ENCODE measurements at regions not wholly inside any gene's neighbourhood (a gene's known extent, or its start where the extent isn't known, plus 50 kb on each side); places are given as distances from the start of the nearest gene placed in this dataset.
"Not testable (repeated sequence)": the region's sequence is repeated elsewhere in the genome, so short reads cannot be mapped to it uniquely, and the experiment has no call there.

GRCh38 chr3:163468531-163469335, 1609.6 kb downstream of the SI start:
- no peak for DNase-seq (ENCODE audit: low spot score)

DNA sequence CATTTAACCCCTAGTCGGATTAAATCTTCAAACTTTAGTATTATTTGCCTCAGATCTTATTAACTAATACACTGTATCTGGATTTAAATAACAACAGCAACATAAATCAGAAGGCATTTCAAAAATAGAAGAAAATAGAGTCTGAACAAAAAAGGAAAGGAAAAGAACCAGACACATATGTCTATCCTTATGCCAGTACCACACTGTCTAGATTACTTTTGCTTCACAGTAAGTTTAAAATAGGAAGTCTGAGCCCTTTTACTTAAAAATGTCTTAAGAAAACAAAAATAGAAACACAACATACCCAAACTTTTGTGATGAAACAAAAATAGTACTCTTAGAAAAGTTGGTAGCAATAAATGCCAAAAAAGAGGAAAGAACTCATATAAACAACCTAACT, 1615.8 kb downstream of the SI start:
- no peak for DNase-seq (ENCODE audit: low spot score)

- DNase-seq (ENCODE audit: low spot score), result no peak
Observed at GRCh38 chr3:163450698-163451097, 1627.6 kb downstream of the SI start.

DNA sequence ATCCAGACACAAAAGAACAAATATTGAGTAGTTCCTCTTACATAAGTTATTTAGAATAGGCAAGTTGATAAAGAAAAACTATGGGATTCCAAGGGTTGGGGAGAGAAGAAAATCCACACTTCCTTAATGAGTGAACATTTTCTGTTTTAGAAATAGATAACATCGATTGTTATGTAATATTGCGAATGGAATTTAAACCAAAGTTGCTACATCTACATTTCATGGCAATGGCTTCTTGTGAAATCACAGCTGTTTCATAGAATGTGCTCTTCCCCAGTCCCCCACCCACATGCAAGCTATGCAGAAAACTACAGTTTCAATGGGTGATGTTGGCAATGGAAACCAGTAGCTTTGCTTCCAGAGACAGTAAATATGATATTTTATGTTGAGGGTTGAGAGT, 1639.5 kb downstream of the SI start:
- no peak for DNase-seq (ENCODE audit: low spot score)

- no peak for DNase-seq (ENCODE audit: low spot score)
Observed at GRCh38 chr3:163422671-163423070, 1655.6 kb downstream of the SI start.

- no peak for DNase-seq (ENCODE audit: low spot score)
Observed at GRCh38 chr3:163391407-163392181, 1686.7 kb downstream of the SI start.

- DNase-seq (ENCODE audit: low spot score), result no peak
Observed at GRCh38 chr3:163384383-163384782, 1693.9 kb downstream of the SI start.

DNA sequence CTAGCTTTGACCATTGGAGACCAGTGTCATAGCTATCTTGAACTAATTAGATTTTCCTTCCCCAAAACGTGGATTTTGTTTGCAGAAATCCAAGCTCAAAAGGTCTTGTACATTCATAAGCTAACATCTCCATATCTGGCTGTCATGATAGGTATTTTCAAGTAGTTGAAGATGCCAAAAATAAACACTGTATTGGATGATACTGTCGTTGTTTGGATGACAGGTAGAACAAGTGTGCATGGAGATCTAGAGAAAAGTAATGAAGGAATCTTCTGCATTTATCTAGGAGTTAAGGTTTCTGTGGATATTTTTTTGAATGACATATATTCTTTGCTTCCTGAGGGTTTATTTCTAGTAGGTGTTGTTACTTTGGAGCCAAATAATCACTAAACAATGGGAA, 1696.1 kb downstream of the SI start:
- no peak for DNase-seq (ENCODE audit: low spot score)

- DNase-seq (ENCODE audit: low spot score), result no peak
Observed at GRCh38 chr3:163368168-163368567, 1710.1 kb downstream of the SI start.

DNA sequence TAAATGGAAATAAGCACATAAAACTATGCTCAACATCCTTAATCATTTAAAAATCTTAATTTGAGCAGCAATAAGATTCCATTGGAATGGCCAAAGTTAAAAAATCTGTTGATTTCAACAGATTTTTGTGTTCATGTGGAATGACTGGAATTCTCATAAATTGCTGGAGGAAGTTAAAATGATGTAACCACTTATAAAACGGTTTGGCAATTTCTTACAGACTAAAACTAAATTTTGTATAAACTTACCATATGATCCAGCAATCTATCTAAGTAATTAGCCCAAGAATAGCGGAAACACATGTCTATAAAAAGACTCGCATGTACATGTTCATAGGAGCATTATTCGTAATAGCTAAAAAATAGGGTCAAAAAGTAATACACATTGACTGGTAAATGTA, 1713.6 kb downstream of the SI start:
- no peak for DNase-seq (ENCODE audit: low spot score)

- DNase-seq (ENCODE audit: low spot score), result no peak
Observed at GRCh38 chr3:163362151-163362550, 1716.1 kb downstream of the SI start.

- DNase-seq (ENCODE audit: low spot score), result not testable (repeated sequence)
Observed at GRCh38 chr3:163361357-163361878, 1716.9 kb downstream of the SI start.

GRCh38 chr3:163347944-163348343, 1730.4 kb downstream of the SI start:
- no peak for DNase-seq (ENCODE audit: low spot score)

- no peak for DNase-seq (ENCODE audit: low spot score)
Observed at GRCh38 chr3:163335429-163335828, 1742.9 kb downstream of the SI start.

GRCh38 chr3:163328680-163329079, 1749.6 kb downstream of the SI start:
- no peak for DNase-seq (ENCODE audit: low spot score)

DNA sequence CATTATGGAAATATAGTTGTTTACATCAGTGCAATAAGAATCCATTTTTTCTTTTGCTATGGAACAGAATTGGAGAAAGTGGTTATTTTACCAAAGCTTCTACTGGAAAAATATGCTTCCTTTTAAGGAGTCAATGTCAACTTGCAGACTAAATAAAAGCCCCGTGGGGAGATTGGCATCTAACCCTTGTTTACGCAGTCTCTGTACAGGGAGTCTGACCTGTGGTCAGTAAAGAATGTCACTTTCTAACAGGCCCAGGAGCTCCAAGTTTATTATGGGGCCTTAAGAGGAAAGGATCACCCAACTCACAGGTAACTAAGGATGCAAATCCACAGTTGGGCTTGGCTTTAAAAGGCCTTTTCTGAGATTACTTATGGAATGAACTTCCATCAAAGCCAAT, 1751.2 kb downstream of the SI start:
- DNase-seq (ENCODE audit: low spot score), result no peak

DNA sequence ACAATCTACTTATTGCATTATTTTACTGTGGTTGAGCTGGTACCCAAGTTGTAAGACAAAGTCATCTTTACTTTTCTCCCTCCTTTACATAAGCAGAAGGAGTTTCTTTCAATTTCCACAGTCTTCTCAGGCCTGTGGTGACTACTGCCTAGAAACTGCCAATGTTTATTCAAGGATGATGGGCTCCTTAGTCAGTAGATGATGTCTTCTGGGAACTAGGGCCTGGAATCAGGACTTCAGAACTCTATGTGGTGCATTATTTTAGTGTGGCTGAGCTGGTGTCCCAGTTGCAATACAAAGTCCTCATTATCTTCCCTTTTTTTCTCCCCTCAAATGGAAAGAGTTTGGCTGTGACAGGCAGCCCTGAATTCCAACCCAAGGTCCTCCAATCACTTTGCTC, 1762.5 kb downstream of the SI start:
- DNase-seq (ENCODE audit: low spot score), result no peak

GRCh38 chr3:163306405-163306804, 1771.9 kb downstream of the SI start:
- no peak for DNase-seq (ENCODE audit: low spot score)

DNA sequence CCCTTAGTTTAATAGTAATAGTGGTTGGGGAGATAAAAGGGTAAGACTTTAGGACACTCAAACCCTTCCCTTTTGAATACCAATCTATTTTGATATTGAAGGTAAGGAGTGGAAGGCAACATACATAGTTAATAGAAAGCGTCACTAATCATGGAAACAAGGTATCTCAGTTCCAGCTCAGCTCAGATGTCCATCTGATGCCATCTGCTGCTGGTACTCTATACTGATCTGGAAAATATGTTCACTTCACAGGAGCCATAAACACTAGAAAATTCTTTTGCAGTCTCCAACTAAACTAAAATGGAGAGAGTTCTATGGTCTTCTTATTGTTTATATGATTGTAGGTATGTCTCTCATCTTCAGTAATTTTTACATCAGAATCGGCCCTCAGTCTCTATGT, 1777.1 kb downstream of the OTOL1 start:
- DNase-seq (ENCODE audit: low spot score), result no peak

DNA sequence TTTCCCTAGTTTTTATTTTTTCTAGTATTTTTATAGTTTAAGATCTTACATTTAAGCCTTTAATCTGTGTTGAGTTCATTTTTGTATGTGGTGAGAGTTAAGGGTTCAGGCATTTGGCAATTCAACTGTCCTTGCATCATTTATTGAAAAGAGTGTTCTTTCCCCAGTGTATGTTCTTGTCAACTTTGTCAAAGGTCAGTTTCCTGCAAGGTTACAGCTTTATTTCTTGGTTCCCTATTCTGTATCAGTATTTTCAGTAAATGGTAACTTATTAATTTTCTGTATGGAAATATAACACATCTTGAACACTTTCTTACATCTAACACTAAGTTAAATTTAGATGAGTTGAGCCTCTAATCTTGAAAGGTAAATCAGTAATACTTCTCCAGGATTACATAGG, 1770.1 kb downstream of the OTOL1 start:
- DNase-seq (ENCODE audit: low spot score), result no peak

- DNase-seq (ENCODE audit: low spot score), result no peak
Observed at GRCh38 chr3:163261618-163262017, 1765.0 kb downstream of the OTOL1 start.

DNA sequence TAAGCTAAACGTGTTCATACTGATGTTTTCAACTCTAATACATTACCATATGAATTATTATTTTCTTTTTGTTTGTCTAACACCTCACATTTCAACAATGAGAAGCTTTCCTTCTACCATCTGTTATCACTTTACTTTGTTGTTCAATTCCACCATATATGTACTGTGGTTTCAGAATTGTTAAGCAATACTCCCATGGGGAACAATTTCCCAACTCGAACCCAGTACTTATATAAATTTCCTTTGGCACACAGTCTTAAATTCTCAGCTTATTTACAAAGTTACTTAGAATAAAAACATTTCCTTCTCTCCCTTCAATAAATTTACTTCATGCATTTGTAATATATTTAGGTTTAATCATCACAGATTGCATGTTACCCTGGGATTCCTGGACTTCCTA, 1764.4 kb downstream of the OTOL1 start:
- no peak for DNase-seq (ENCODE audit: low spot score)

- DNase-seq (ENCODE audit: low spot score), result no peak
Observed at GRCh38 chr3:163218336-163218735, 1721.7 kb downstream of the OTOL1 start.

Data from LoVo (cell line).